H1 (cell line): ENCODE measurements at regions not wholly inside any gene's neighbourhood (a gene's known extent, or its start where the extent isn't known, plus 50 kb on each side); places are given as distances from the start of the nearest gene placed in this dataset.

ENCODE experiments used
- CTCF ChIA-PET: fragments of 300-600 bp; sonication (Branson Sonifier 250); formaldehyde crosslinking; loops from one replicate; lab custom pipeline; 2021; ENCODE audit not compliant: partially characterized antibody; lab: Charles Lee
- POLR2A ChIA-PET: fragments of 300-600 bp; sonication (Branson Sonifier 250); formaldehyde crosslinking; loops from one replicate; lab custom pipeline; 2021; ENCODE audit warnings: inconsistent platforms; ENCODE audit not compliant: partially characterized antibody; lab: Charles Lee
- DNase-seq, 2 experiments: peaks; one replicate each; pipeline versions ENCODE4 v3.0.0 to v3.0.0-alpha.2; 2010 to 2022; ENCODE audit warnings: low spot score in 2 of 2, low read depth in 1 of 2, mixed read lengths in 1 of 2
- FAIRE-seq: peaks from 2 replicates; lab custom pipeline; 2011; peaks lifted over from hg19 to GRCh38; lab: Jason Lieb, UNC
- H2AFZ ChIP-seq: 2 replicates; pipeline ENCODE4 v1.8.1; 2012; ENCODE audit warnings: low read length, inconsistent platforms
- H2AK5ac ChIP-seq: 2 replicates; pipeline ENCODE4 v1.6.1; 2013; ENCODE audit warnings: low read depth, low read length
- H2BK120ac ChIP-seq: replicated peaks from 2 replicates; pipeline ENCODE3; 2013; ENCODE audit warnings: low read depth, low read length, inconsistent platforms
- H2BK12ac ChIP-seq: 2 replicates; pipeline ENCODE4 v1.6.1; 2013; ENCODE audit warnings: low read depth, low read length
- H2BK15ac ChIP-seq: 2 replicates; pipeline ENCODE4 v1.6.1; 2013; ENCODE audit warnings: low read length
- H2BK20ac ChIP-seq: 2 replicates; pipeline ENCODE4 v1.6.1; 2013; ENCODE audit warnings: low read length
- H2BK5ac ChIP-seq: 2 replicates; pipeline ENCODE4 v1.6.1; 2013; ENCODE audit warnings: low read depth, low read length
- H3K14ac ChIP-seq: 2 replicates; pipeline ENCODE4 v1.6.1; 2013; ENCODE audit warnings: inconsistent platforms; ENCODE audit not compliant: insufficient read length
- H3K18ac ChIP-seq: 2 replicates; pipeline ENCODE4 v1.6.1; 2013; ENCODE audit warnings: low read length; ENCODE audit errors: extremely low read depth
- H3K23ac ChIP-seq: 2 replicates; pipeline ENCODE4 v1.6.1; 2013; ENCODE audit warnings: inconsistent platforms; ENCODE audit not compliant: insufficient read length
- H3K23me2 ChIP-seq: 2 replicates; pipeline ENCODE4 v1.6.1; 2013; ENCODE audit warnings: low read depth, low read length
- H3K27ac ChIP-seq: 2 replicates; pipeline ENCODE4 v1.6.1; 2011; ENCODE audit warnings: low read depth, low read length, inconsistent platforms
- H3K27me3 ChIP-seq, 4 experiments: replicated peaks in 1 of 4; 1 replicate in 1 of 4; 2 replicates in 3 of 4; pipeline versions ENCODE4 v1.6.1 to v1.8.1; 2011 to 2013; ENCODE audit warnings: low read length in 3 of 4, mild to moderate bottlenecking in 3 of 4, inconsistent platforms in 2 of 4, mixed read lengths in 2 of 4, moderate library complexity in 1 of 4; ENCODE audit not compliant: control insufficient read depth in 3 of 4, insufficient read depth in 3 of 4; ENCODE audit errors: extremely low read depth in 1 of 4
- H3K36me3 ChIP-seq, 4 experiments: 2 replicates each; pipeline versions ENCODE4 v1.6.1 to v1.8.1; 2011 to 2013; ENCODE audit warnings: mild to moderate bottlenecking in 4 of 4, low read length in 3 of 4, moderate library complexity in 2 of 4, control low read depth in 1 of 4, inconsistent platforms in 1 of 4; ENCODE audit not compliant: insufficient read depth in 4 of 4, control insufficient read depth in 2 of 4
- H3K4ac ChIP-seq: replicated peaks from 2 replicates; pipeline ENCODE3; 2013; ENCODE audit warnings: low read length, low read depth, mixed read lengths, inconsistent platforms; ENCODE audit not compliant: insufficient read length
- H3K4me1 ChIP-seq, 4 experiments: replicated peaks in 1 of 4; 1 replicate in 1 of 4; 2 replicates in 3 of 4; pipeline versions ENCODE4 v1.6.1 to v1.8.1; 2011 to 2013; ENCODE audit warnings: low read length in 3 of 4, inconsistent platforms in 2 of 4, mixed read lengths in 1 of 4; ENCODE audit not compliant: insufficient read depth in 4 of 4, control insufficient read depth in 3 of 4
- H3K4me2 ChIP-seq, 2 experiments: 2 replicates each; pipeline versions ENCODE4 v1.6.1 to v1.8.1; 2011 to 2013; ENCODE audit warnings: low read depth in 2 of 2, low read length in 2 of 2, control low read depth in 1 of 2, inconsistent platforms in 1 of 2, mild to moderate bottlenecking in 1 of 2; ENCODE audit not compliant: insufficient read depth in 1 of 2
- H3K4me3 ChIP-seq, 4 experiments: fragments of 200-600, 300-600 bp in 1 of 4; sonication (generic), shearing (Covaris generic), sonication (Bioruptor Twin) in 1 of 4; 2 replicates each; pipeline versions ENCODE4 v1.5.1 to v1.8.1; 2011 to 2016; ENCODE audit warnings: low read length in 4 of 4, low read depth in 3 of 4, control low read depth in 2 of 4, inconsistent platforms in 2 of 4, mild to moderate bottlenecking in 2 of 4, mixed read lengths in 1 of 4, moderate library complexity in 1 of 4; ENCODE audit not compliant: insufficient read depth in 2 of 4; ENCODE audit errors: extremely low read depth in 1 of 4
- H3K56ac ChIP-seq: replicated peaks from 2 replicates; pipeline ENCODE3; 2013; ENCODE audit warnings: low read depth, mild to moderate bottlenecking, mixed read lengths, low read length, inconsistent platforms; ENCODE audit not compliant: insufficient read length
- H3K79me1 ChIP-seq: 2 replicates; pipeline ENCODE4 v1.6.1; 2013; ENCODE audit warnings: low read depth, low read length, control low read depth
- H3K79me2 ChIP-seq, 2 experiments: 2 replicates each; pipeline versions ENCODE4 v1.6.1 to v1.8.1; 2012 to 2013; ENCODE audit warnings: low read length in 2 of 2, mild to moderate bottlenecking in 2 of 2, inconsistent platforms in 1 of 2; ENCODE audit not compliant: insufficient read depth in 2 of 2, control insufficient read depth in 1 of 2
- H3K9ac ChIP-seq, 4 experiments: replicated peaks in 1 of 4; 1 replicate in 1 of 4; 2 replicates in 3 of 4; pipeline versions ENCODE4 v1.6.1 to v1.8.1; 2011 to 2013; ENCODE audit warnings: low read depth in 3 of 4, low read length in 3 of 4, control low read depth in 2 of 4, mild to moderate bottlenecking in 2 of 4, moderate library complexity in 2 of 4, inconsistent platforms in 1 of 4; ENCODE audit errors: extremely low read depth in 1 of 4
- H3K9me3 ChIP-seq, 2 experiments: 2 replicates each; pipeline versions ENCODE4 v1.6.1 to v1.8.1; 2012 to 2013; ENCODE audit warnings: mild to moderate bottlenecking in 2 of 2, moderate library complexity in 2 of 2, control low read depth in 1 of 2, inconsistent platforms in 1 of 2, low read depth in 1 of 2, low read length in 1 of 2, mixed read lengths in 1 of 2; ENCODE audit not compliant: insufficient read depth in 2 of 2
- H4K20me1 ChIP-seq, 2 experiments: replicated peaks in 1 of 2; 2 replicates each; pipeline versions ENCODE3 to v1.8.1; 2011 to 2013; ENCODE audit warnings: inconsistent platforms in 2 of 2, low read length in 2 of 2, mild to moderate bottlenecking in 1 of 2; ENCODE audit not compliant: insufficient read depth in 2 of 2, control insufficient read depth in 1 of 2
- H4K5ac ChIP-seq: 2 replicates; pipeline ENCODE4 v1.6.1; 2013; ENCODE audit warnings: low read length, low read depth, mixed read lengths, inconsistent platforms; ENCODE audit not compliant: insufficient read length
- H4K8ac ChIP-seq: 2 replicates; pipeline ENCODE4 v1.8.0; 2013; ENCODE audit warnings: mild to moderate bottlenecking, moderate library complexity, low read length, inconsistent platforms; ENCODE audit not compliant: insufficient read depth; ENCODE audit errors: extremely low read depth
- H4K91ac ChIP-seq: replicated peaks from 2 replicates; pipeline ENCODE3; 2013; ENCODE audit warnings: low read length, mixed read lengths, inconsistent platforms; ENCODE audit not compliant: insufficient read length
- HDAC6 ChIP-seq: IDR thresholded peaks from one replicate; pipeline ENCODE4 v1.7.1; 2012; ENCODE audit warnings: low read depth, mild to moderate bottlenecking, inconsistent platforms, low read length, moderate library complexity
- WGBS, 2 experiments: shearing (Covaris generic) in 1 of 2; methylation state at CpG; one replicate each; pipeline versions ENCODE4 v1.1.6 to v1.1.7; 2013 to 2015; ENCODE audit warnings: low lambda C conversion rate in 2 of 2, mixed read lengths in 2 of 2, inconsistent platforms in 1 of 2, low coverage in 1 of 2, missing lambda C conversion rate in 1 of 2; ENCODE audit not compliant: insufficient replicate concordance in 2 of 2, insufficient coverage in 1 of 2, insufficient read length in 1 of 2; ENCODE audit errors: extremely low coverage in 1 of 2, missing lambda C conversion rate in 1 of 2; 5-methylcytosine and 5-hydroxymethylcytosine counted together

- H3K4me2 ChIP-seq = no peak overlapping the region
- no peak overlapping the region for H3K4me3 ChIP-seq
- H3K27me3 ChIP-seq = no peaks in the 10 kb centered on the region
- ChIA-PET CTCF (interaction anchor here (0.5 to 1.8 kb wide), 7 partner anchors 10 to 705 kb away, joined by 3 to 5 read pairs (median 3); no protein-coding TSS in a partner anchor), POLR2A (no interaction called here)
- H3K14ac ChIP-seq = no peak overlapping the region
- H4K20me1 ChIP-seq = no peaks in the 10 kb centered on the region
- H3K4me1 ChIP-seq = no peaks in the 10 kb centered on the region
- H3K56ac ChIP-seq = no peak overlapping the region
- no peak overlapping the region for H3K9ac ChIP-seq
- 97 to 100% methylated on average over 1 to 2 of the region's 2 CpGs for WGBS, 2 experiments
- no peak overlapping the region for H2BK15ac ChIP-seq
- no peak overlapping the region for H4K8ac ChIP-seq
- no peaks in the 10 kb centered on the region for H3K36me3 ChIP-seq
- no peak for DNase-seq
- no peaks in the 10 kb centered on the region for H3K79me2 ChIP-seq
- H3K27ac ChIP-seq = no peak overlapping the region
- H3K79me1 ChIP-seq = no peaks in the 10 kb centered on the region
- no peak overlapping the region for H2BK12ac ChIP-seq
- H3K9me3 ChIP-seq = peaks cover 12% of the 10 kb centered on the region in 2 experiments; a peak in 2 of 4 replicates
- H4K91ac ChIP-seq = no peak overlapping the region
- H2BK120ac ChIP-seq = no peak overlapping the region
- H2BK5ac ChIP-seq = no peak overlapping the region
- no peak for FAIRE-seq
- TF ChIP-seq HDAC6 = no peak
- H2BK20ac ChIP-seq = no peak overlapping the region
- H3K23ac ChIP-seq = no peak overlapping the region
- no peak overlapping the region for H4K5ac ChIP-seq
- H3K18ac ChIP-seq = no peak overlapping the region
- no peak overlapping the region for H2AFZ ChIP-seq
- H3K23me2 ChIP-seq = no peaks in the 10 kb centered on the region
- no peak overlapping the region for H2AK5ac ChIP-seq
- no peak overlapping the region for H3K4ac ChIP-seq
These were observed 548.9 kb upstream of the CDH8 start for GRCh38 chr16:62585041-62585545.
